HG03457 (cell line): ENCODE measurements at regions not wholly inside any gene's neighbourhood (a gene's known extent, or its start where the extent isn't known, plus 50 kb on each side); places are given as distances from the start of the nearest gene placed in this dataset.

ENCODE experiments used
- ATAC-seq: cut with Tn5 transposase; IDR thresholded peaks from one replicate; pipeline ENCODE4 v1.9.1; 2021; ENCODE audit warnings: moderate number of reproducible peaks; ENCODE audit not compliant: unreplicated experiment

GRCh38 chr18:72470391-72470790 lies 73.8 kb downstream of the CBLN2 start:
- no peak for ATAC-seq

GRCh38 chr18:72468021-72468710 lies 76.0 kb downstream of the CBLN2 start:
- ATAC-seq = no peak

GRCh38 chr18:72460210-72460680 lies 83.9 kb downstream of the CBLN2 start:
- no peak for ATAC-seq

GRCh38 chr18:72458271-72458670 lies 85.9 kb downstream of the CBLN2 start:
- ATAC-seq = no peak

GRCh38 chr18:72456802-72457201 lies 87.3 kb downstream of the CBLN2 start:
- ATAC-seq = no peak

- no peak for ATAC-seq
These were observed 91.8 kb downstream of the CBLN2 start for GRCh38 chr18:72452328-72452727.

- ATAC-seq = no peak
These were observed 99.4 kb downstream of the CBLN2 start for GRCh38 chr18:72444798-72445155.

- no peak for ATAC-seq
These were observed 99.9 kb downstream of the CBLN2 start for GRCh38 chr18:72444111-72444797.

- no peak for ATAC-seq
These were observed 107.7 kb downstream of the CBLN2 start for GRCh38 chr18:72436401-72436800.

- ATAC-seq = no peak
These were observed 110.4 kb downstream of the CBLN2 start for GRCh38 chr18:72433756-72434155.

- ATAC-seq = no peak
These were observed 116.4 kb downstream of the CBLN2 start for GRCh38 chr18:72427721-72428120.

- no peak for ATAC-seq
These were observed 124.2 kb downstream of the CBLN2 start for GRCh38 chr18:72419914-72420313.

GRCh38 chr18:72412927-72413326 lies 131.2 kb downstream of the CBLN2 start:
- ATAC-seq = no peak

- ATAC-seq = no peak
These were observed 132.9 kb downstream of the CBLN2 start for GRCh38 chr18:72411261-72411660.

GRCh38 chr18:72410399-72410798 lies 133.7 kb downstream of the CBLN2 start:
- ATAC-seq = no peak

GRCh38 chr18:72409903-72410302 lies 134.2 kb downstream of the CBLN2 start:
- ATAC-seq = no peak

- no peak for ATAC-seq
These were observed 137.1 kb downstream of the CBLN2 start for GRCh38 chr18:72407048-72407447.

GRCh38 chr18:72391951-72392350 lies 152.2 kb downstream of the CBLN2 start:
- no peak for ATAC-seq

GRCh38 chr18:72391427-72391826 lies 152.7 kb downstream of the CBLN2 start:
- ATAC-seq = no peak

GRCh38 chr18:72378016-72378415 lies 166.1 kb downstream of the CBLN2 start:
- no peak for ATAC-seq

GRCh38 chr18:72376256-72376655 lies 167.9 kb downstream of the CBLN2 start:
- ATAC-seq = no peak

GRCh38 chr18:72375618-72376017 lies 168.5 kb downstream of the CBLN2 start:
- no peak for ATAC-seq

- ATAC-seq = no peak
These were observed 172.1 kb downstream of the CBLN2 start for GRCh38 chr18:72372076-72372475.
